ENCODE measurements at regions not wholly inside any gene's neighbourhood (a gene's known extent, or its start where the extent isn't known, plus 50 kb on each side); places are given as distances from the start of the nearest gene placed in this dataset.

- TF ChIP-seq CTCF (IDR thresholded peaks at IDR 0.05; ENCODE audit: insufficient read depth, low read depth, low read length), result no peak
- no peak overlapping the region for H3K4me3 ChIP-seq (ENCODE audit: low read depth, low read length)
- ChIA-PET POLR2A (no interaction called here), CTCF (no interaction called here)
- no peaks in the 10 kb centered on the region for H3K27me3 ChIP-seq (ENCODE audit: control insufficient read depth, insufficient read depth, low read length)
- peak; percentile 81 for DNase-seq (ENCODE audit: low read depth)
- no peaks in the 10 kb centered on the region for H3K36me3 ChIP-seq (ENCODE audit: control insufficient read depth, insufficient read depth, low read length)
Observed at GRCh38 chr16:17828012-17828411, 357.3 kb upstream of the XYLT1 start.

- CTCF ChIA-PET, result interaction anchor here (0.8 kb wide), 1 partner anchor 10 kb away, joined by 3 read pairs; no protein-coding TSS in a partner anchor
Observed at GRCh38 chr16:17827313-17827712, 356.6 kb upstream of the XYLT1 start.

GRCh38 chr16:17817943-17818342 lies 347.2 kb upstream of the XYLT1 start:
- H3K27me3 ChIP-seq (ENCODE audit: control insufficient read depth, insufficient read depth, low read length), result no peaks in the 10 kb centered on the region
- no peaks in the 10 kb centered on the region for H3K36me3 ChIP-seq (ENCODE audit: control insufficient read depth, insufficient read depth, low read length)
- POLR2A ChIA-PET, result no interaction called here
- no peak for TF ChIP-seq CTCF (IDR thresholded peaks at IDR 0.05; ENCODE audit: insufficient read depth, low read depth, low read length)
- DNase-seq (ENCODE audit: low read depth), result no peak
- CTCF ChIA-PET, result no interaction called here
- no peak overlapping the region for H3K4me3 ChIP-seq (ENCODE audit: low read depth, low read length)

More at GRCh38 chr16:17827313-17827712, 356.6 kb upstream of the XYLT1 start:
- no peak for DNase-seq (ENCODE audit: low read depth)
- POLR2A ChIA-PET, result no interaction called here
- H3K4me3 ChIP-seq (ENCODE audit: low read depth, low read length), result no peak overlapping the region
- no peaks in the 10 kb centered on the region for H3K27me3 ChIP-seq (ENCODE audit: control insufficient read depth, insufficient read depth, low read length)
- H3K36me3 ChIP-seq (ENCODE audit: control insufficient read depth, insufficient read depth, low read length), result no peaks in the 10 kb centered on the region
- no peak for TF ChIP-seq CTCF (IDR thresholded peaks at IDR 0.05; ENCODE audit: insufficient read depth, low read depth, low read length)

GRCh38 chr16:17817260-17817659 lies 346.5 kb upstream of the XYLT1 start:
- peak; percentile 38 for DNase-seq (ENCODE audit: low read depth)
- CTCF ChIA-PET, result no interaction called here
- Histone ChIP-seq H3K27me3 (ENCODE audit: control insufficient read depth, insufficient read depth, low read length) (no peaks in the 10 kb centered on the region), H3K36me3 (ENCODE audit: control insufficient read depth, insufficient read depth, low read length) (no peaks in the 10 kb centered on the region), H3K4me3 (ENCODE audit: low read depth, low read length) (no peak overlapping the region)
- no peak for TF ChIP-seq CTCF (IDR thresholded peaks at IDR 0.05; ENCODE audit: insufficient read depth, low read depth, low read length)
- POLR2A ChIA-PET, result no interaction called here

GRCh38 chr16:17812771-17813170 lies 342.0 kb upstream of the XYLT1 start:
- no peak for TF ChIP-seq CTCF (IDR thresholded peaks at IDR 0.05; ENCODE audit: insufficient read depth, low read depth, low read length)
- Histone ChIP-seq H3K36me3 (ENCODE audit: control insufficient read depth, insufficient read depth, low read length) (no peaks in the 10 kb centered on the region), H3K4me3 (ENCODE audit: low read depth, low read length) (no peak overlapping the region), H3K27me3 (ENCODE audit: control insufficient read depth, insufficient read depth, low read length) (no peaks in the 10 kb centered on the region)
- CTCF ChIA-PET, result no interaction called here
- POLR2A ChIA-PET, result no interaction called here
- DNase-seq (ENCODE audit: low read depth), result no peak
